Forelimb muscle (tissue), 1 donor: ENCODE measurements at regions not wholly inside any gene's neighbourhood (a gene's known extent, or its start where the extent isn't known, plus 50 kb on each side); places are given as distances from the start of the nearest gene placed in this dataset.
A peak's percentile ranks its signal among the peaks of the same experiment; 100 is the strongest.

Source experiments
- DNase-seq: peaks from one replicate; pipeline ENCODE4 v3.0.0-alpha.2; 2013; ENCODE audit warnings: low read depth

DNA sequence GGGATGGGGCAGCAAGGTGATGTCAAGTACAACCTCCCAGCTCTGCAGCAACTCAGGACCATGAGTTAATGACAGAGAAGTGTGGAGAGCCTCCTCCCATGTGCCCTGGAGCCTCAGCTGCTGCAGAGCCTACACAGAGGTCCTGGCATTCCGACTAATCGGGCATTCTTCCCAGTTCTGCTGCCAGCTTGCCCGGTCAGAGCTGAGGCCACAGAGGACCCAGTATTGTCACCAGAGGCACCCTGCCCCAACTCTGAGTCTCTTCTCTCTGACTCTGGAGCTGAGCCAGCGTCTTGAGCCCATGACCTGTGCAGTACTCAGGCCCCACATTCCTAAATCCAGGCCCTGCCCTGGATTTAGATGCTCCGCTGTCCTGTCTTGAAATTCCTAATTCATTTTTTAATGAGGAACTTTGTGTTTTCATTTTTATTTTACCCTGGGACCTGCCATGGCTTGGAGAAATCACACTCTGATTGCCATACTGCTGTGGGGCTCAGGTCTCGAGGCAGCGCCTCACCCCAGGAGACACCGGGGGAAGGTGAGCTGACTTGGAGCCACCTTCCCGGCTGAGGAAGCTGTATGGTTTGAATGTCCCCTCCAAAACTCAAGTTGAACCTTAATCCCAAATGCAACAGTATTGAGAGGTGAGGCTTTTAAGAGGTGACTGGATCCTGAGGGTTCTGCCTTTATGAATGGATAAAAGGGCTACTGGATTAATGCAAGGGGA, 144.9 kb upstream of the ZNF507 start:
- DNase-seq: no peak

DNA sequence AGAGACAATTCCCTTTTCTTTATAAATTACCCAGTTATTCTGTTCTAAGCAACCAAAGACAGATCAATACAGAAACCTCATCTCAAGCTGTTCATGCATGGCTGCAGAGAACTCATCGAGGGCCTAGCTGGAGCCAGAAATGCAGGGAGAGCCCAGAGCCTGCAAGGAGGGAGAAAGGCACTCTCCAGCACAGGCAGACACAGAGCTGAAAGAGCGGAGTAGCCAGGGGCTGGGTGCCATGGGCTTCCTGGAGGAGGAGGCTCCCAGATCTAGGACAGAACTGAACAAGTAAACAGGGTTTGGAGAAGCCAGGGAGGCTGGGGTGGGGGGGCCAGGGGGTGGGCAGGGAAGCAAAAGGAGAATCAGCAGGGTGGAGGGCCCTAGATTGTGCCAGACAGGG, 144.2 kb upstream of the ZNF507 start:
- no peak for DNase-seq

DNA sequence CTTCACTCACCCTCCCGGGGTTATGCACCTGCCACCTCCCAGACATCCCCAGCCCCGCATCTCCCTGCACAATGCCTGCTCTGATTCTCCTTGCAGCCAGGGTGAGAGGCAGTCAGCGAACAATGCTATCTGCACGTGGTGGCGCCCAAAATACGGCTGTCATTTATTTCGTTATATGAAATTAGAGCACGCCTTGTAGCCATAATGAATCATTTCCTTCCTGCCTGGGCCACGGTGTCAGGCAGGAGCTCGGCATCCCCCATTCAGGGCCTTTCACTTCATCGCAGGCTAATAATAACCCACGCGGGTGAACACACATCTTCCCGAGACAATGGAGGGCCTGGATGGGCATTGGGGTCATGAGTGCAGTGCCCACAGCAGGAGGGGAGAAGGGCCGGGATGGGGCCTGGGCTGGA, 143.8 kb upstream of the ZNF507 start:
- DNase-seq: no peak

DNA sequence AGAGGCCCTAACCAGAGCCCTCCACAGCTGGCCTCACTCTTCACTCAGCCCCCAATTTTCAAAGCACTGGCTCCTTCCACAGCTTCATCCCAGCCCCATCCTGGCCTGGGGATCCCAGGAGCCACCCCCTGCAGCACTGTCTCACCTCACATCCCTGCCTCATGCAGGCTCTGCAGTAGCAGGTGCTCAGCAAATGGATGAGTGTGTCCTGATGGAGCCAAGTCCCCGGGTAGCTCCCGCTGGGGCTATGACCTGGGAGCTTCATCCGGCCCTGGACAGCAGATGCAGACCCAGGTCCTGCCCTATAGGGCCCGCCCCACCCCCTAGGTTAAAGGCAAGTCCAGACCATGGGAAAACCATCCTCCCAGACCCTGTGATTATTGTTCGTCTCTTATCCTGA, 143.2 kb upstream of the ZNF507 start:
- DNase-seq: no peak

DNA sequence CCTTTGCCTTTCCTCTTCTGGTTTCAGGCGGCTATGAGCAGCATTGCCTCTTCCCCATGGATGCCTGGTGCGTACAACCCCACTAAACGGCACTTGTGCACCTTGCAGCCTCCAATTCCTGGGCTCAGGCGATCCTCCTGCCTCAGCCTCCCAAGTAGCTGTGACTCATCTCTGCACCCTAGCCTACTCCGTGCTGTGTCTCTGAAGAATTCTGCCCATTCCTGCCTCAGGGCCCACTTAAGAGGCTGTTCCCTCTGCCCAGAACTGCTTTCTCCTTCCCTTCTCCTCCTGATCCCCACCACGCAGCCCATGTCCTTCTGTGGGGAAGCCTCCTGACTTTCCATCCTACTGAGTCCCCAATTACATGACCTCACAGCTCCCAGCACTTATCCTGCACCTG, 142.2 kb upstream of the ZNF507 start:
- no peak for DNase-seq

DNA sequence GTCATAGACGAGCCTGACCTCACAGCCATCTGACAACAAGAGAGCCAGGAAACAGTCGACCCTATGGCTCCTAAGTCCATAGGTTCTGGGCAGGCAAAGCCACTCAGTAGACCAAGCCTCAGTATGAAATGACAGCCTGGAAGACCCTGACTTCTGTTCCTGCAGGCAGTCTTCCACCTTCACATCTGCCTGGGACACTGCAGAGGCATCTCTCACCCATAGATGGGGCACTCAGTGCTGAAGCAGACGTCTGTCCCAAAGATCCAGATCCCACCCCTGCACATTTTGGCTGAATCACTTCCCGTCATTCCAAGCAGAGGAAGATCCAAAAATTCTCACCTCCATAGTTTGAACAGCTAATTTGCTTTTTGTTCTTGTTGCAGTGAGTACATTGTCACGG, 139.3 kb upstream of the ZNF507 start:
- DNase-seq: no peak

DNA sequence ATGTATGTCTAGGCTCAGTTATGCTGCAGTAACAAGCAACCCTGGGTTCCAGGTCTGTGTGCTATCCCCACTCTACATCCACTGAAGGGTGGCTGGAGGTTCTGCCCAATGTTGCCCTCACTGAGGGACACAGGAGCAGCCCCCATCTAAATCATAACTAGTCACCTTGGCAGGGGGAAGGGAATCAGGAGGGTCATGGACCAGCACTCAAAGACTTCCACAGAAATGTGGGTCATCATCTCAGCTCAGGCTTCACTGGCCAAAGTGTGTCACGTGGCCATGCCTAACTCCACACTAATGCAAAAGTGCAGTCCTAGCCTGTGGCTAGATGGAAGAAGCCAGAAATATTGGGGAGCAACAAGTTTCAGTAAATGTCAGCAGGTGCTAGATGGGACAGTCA, 137.3 kb upstream of the ZNF507 start:
- no peak for DNase-seq

DNA sequence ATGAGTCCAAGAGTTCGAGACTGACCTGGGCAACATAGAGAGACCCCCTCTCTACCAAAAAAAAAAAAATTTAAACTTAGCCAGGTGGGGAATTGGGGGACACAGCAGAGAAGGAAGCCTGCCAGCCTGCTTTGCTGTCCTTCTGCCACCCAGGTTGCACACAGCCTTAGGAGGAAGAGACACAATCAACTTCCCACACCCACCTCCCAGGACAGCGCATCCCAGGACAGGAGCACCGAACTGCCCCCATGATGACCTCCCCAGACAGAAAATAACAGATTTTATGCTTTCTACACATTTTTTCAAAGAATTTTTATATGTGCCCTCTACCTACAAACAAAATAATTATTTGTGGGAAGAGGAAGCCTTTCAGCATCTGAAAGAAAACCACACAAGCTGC, 126.0 kb upstream of the ZNF507 start:
- DNase-seq: no peak

DNA sequence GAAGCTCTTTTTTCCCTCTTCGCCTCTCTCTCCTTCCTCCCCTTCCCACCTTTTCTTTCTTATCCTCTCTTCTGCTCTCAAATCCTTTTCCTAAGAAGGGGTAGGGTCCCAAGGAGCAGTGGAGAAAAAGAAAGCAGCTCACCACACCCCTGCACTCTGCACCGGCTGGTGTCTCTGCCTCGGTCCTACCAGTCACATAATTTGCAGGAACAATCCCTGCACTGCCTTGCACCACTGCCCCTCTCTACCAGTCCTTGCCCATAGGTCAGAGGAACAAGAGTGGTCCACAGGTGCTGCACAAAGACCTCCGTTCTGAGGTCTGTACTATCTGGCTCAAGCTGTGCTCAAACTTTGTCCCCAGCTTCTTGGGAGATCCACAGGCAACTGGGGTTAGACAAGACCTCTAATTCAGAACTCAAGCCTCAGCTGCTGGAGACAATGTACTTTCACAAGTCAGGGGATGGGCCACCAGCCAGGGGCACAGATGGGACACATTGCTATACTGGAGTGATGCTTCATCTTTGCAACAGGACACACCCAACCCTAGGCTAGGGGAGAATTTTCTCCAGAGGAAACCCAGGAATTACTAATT, 125.4 kb upstream of the ZNF507 start:
- DNase-seq: no peak

DNA sequence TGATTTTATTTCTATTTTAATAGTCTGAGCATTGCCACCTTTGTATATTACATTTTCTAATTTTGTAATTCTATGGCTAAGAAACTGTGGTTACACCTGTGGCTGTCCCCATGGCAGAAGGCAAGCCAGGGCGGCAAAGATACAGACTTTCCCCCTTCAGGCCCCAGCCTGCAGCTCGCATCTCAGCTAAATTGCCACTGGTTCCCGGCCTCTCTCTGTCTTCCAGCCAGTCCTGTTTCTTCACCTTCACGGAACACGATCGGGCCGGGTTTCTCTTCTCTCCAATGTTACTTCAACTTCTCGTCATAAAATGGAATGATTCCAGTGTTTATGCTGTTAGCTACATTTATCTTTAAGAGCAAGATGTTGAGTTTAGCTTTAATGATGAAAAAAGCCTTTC, 124.5 kb upstream of the ZNF507 start:
- no peak for DNase-seq

DNA sequence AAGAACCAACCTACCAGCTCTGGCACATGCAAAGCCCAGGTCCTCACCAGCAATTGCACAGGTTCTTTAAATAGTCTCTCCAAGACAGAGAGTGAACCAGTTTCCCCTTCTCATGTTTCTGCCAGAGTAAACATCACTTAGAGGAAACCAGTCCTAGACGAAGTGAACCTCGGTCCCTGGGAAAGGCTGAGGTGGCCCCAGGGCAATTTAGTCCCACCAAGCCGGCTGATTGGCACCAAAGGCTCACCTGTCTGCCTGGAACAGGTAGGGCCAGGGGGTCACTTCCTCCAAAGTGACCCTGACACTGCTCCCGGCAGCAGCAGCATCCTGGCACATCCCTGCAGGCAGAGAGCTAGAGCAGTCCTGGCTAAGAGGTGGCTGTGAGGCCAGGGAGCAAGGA, 122.9 kb upstream of the ZNF507 start:
- DNase-seq: no peak

DNA sequence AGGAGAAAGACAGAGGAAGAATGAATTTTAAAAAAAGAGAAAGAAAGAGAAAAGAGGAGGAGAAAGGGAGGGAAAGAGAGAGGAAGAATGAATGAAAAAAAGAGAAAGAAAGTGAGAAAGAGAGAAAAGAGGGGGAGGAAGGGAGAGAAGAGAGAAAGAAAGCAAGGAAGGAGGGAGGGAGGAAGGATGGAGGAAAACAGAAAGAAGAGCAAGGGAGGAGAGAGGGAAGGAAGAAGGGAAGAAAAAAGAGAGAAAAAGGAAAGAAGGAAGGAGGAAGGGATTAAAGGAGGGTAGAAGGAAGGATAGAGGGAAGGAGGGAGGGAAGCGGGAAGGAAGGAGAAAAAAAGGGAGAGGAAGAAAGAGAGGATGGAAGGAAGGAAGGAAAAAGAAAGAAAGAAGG, 122.3 kb upstream of the ZNF507 start:
- DNase-seq: no peak

DNA sequence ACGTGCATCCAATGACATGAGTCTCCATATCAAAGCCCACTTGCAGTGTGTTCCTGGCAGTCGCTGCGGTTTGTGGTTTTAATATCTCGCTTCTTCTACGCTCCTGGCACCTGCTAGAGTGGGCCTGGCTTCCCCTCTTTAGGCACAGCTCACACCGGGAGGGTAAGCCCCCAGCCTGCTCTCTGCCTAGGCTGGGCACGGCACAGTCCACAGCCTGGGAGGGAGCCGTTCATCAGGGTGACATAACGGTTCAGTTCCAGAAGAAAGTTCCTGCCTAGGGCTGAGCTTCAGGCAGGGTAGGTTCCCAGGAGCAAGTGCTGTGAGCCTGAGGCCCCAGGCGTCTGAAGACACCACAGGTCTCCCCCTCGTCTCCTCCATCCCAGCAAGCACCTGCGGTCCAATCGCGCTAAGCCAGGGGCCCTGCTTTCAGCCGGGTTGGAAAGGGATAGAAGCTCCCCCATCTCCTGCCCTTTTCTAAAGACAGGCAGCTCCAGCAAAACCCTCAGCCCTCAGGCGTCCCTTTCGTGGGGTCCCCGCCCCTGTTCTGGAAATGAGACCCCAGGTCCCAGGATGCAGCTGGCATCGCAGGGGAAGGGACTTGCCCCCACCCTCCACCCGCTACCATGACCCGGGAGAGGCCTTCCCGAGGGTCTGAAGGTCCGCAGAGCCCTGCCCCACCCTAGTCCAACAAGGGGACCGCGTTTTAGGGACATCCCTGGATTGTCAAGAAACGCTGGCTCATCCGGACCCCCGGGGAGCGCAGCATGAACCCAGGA, 121.6 kb upstream of the ZNF507 start:
- no peak for DNase-seq

DNA sequence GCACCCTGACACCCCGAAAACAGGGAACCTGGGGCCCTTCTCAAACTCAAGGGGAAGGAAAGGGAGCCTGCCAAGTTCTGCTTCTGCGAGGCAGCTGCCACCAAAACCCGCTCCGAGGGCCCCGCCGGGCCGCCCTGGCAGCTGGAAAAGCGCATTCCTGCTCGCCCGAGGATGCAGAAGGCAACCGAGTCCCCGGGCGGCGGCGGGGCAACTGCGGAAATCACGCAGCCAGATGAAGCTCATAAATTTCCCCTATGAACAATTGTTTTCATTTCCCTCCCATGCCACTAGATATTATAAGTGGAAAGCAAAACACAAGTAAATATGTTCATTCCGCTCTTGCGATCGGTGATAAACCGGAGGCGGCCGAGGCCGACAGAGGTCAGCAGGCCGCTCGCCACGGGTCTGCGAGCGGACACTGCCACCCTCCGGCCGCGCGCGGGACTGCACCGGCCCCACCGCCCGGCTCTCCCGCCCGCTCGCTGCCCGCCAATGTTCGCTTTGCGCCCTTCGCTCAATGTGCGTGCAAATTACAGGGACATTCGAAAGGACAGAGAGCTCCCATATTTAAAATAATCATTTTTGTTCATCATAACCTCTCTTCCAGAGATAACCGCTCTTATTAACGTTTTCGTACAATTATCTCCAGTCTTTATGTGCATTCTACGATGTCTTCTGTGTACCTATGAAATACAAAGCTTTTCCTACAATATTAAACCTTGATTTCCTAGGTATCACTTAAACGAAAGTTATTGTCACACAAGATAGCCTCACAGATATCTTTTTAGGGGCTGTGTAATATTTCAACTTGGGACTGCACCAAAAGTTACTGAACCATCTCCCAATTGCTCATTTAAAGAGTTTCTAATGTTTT, 120.8 kb upstream of the ZNF507 start:
- DNase-seq: peak; percentile 16

DNA sequence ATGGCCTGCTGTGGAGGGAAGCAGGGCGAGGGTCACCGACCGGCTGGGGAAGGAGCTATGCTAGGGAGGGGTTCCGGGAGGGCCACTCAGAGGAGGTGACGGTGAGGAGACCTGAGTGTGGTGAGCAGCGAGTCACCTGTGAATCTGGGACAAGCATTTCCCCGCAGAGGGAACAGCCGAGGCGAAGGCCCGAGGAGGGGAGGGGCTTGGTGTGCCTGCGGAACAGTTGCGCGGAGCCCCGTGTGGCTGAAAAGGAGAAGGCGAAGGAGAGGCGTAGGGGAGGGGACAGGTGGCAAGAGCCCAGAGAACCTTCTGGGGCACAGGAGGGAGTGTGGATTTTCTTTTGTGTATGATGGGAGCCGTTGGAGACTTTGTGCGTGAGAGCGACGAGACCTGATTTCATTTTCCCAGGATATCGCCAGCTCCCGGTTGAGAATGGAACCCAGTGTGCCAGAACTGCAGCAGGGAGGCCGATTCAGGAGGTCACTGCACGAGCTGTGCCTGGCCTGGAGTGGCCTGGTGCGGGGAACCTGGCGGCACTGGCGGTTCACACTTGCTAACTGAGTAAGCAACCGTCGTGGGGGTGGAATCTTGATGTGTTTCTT, 117.7 kb upstream of the ZNF507 start:
- DNase-seq: no peak

DNA sequence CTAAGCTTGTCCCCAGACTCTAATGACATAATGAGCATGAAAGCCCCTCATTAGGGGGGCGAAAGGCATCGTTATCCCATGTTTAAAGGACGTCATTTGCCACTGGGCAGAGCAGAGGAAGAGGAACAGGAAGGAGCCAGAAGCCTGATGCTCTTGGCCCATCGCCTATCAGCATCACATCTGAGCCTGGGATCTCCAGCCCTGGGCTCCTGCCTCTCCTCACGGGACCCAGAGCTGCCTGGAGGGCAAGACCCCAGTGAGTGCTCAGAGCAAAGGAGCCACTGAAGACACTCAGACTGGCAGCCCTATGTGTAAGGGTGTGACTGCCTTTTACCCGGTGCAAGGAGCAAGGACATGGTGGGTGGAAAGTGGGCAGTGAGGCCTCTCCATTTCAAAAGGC, 115.0 kb upstream of the ZNF507 start:
- no peak for DNase-seq

DNA sequence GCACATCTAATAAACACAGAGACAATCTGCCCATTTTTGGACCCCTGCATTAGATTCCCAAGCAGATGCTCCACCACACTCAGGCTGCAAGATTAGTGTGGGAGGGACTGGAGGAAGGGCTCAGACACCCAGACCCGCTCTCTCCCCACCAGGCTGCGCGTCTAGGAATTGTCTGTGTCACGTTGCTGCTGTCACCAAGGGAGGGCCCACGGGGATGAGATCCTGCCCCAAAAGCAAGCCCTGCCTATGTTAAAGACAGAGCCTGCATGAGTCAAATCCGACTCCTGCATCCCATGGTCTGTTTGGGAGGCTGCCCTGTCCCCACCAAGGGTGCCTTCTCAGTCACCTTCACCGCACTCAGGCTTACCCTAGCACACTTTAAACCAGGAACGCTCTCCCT, 114.4 kb upstream of the ZNF507 start:
- no peak for DNase-seq

DNA sequence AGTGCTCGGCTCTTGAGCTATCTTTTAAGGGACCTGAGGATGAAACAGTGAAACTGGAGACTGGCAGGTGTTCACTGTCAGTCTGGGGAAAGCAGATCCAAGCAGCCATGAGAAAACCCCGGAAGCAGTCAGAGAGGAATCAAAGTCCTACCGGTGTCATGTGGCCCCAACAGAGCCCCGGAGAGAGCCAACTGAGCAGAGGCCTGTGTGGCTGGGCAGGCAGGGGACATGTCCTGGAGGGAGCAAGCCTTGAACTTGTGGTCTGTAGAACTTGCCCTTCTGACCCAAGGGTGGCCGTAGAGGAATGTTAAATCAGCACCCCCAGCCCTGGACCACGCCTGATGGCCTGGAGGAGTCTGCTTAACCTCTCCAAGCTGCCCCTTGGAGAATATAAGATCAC, 113.7 kb upstream of the ZNF507 start:
- DNase-seq: no peak

DNA sequence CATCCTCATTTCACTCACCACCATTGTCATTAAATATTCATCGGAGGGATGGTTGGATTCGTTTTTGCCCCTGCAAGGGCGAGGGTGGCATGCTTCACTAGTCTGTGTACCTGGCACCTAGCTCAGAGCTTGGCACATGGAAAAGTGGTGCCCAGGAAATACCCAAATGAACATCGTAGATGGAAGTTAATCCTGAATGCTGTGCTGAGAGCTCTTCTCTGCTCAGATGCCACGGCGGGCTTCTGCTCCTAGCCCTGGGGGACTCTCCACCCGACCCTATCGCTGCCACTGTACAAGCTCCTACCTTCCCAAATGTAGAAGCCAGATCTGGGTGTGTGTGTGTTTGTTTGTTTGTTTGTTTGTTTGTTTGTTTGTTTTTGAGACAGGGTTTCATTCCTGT, 113.0 kb upstream of the ZNF507 start:
- DNase-seq: no peak

DNA sequence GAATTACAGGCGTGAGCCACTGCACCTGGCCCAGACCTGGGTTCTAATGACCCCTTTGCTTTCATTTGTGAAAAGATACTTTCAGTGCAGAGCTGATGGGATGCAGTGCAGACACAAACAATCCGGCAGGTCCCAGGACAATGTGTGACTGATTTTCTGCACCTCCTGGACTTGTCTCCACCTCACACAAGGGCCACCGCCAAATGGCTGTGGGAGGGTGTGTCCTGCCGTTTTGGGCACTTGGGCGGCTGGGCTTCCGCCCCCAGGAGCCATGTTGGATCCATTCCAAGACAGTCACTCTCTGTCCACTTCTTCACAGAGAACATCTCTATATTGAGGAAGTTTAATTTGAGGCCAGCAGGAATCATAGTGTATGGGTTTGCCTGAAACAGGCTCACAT, 112.3 kb upstream of the ZNF507 start:
- DNase-seq: no peak

DNA sequence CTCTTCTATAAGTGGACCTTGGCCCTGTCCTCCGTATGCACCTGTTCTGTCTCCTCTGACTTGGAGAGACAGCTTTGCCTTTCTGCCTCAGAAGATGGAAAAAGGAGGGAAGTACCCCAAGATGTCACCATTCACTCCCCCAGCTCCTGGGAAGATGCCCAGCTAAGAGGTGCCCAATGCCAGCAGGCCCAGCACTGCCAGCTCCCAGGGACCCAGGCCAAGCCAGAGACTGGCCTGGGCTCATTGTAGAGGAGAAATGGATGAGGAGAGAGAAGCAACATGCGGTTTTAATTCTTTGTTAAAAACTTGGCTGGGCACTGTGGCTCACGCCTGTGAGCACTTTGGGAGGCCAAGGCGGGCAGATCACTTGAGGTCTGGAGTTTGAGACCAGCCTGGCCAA, 111.5 kb upstream of the ZNF507 start:
- no peak for DNase-seq
